ENCODE measurements at regions not wholly inside any gene's neighbourhood (a gene's known extent, or its start where the extent isn't known, plus 50 kb on each side); places are given as distances from the start of the nearest gene placed in this dataset.

DNA sequence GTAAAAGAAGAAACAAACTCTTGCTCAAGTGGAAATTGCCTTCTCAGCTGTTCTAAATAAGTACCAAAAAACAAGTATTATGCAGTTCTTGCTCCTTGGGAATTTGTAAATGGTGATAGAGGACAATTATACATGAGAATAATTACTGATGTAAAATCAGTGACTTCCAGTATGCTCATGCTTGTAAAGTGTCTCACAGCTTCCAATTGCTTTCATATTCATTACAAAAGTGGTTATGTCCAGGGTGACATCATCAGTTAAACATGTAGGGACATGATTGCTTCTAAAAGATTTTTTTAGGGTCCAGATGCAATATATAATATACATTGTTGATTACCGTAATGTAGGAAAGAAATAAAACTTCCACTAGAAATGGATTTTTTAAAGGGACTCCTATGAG is 122.8 kb upstream of the B3GAT2 start:
- no peak overlapping the region for H3K4me3 ChIP-seq (ENCODE audit: low read length)
- no peak overlapping the region for H3K4me2 ChIP-seq (ENCODE audit: low read length)
- POLR2A ChIA-PET (ENCODE audit: unreplicated experiment), result no interaction called here
- CTCF ChIA-PET, result no interaction called here
- TF ChIP-seq, protein P1, sequence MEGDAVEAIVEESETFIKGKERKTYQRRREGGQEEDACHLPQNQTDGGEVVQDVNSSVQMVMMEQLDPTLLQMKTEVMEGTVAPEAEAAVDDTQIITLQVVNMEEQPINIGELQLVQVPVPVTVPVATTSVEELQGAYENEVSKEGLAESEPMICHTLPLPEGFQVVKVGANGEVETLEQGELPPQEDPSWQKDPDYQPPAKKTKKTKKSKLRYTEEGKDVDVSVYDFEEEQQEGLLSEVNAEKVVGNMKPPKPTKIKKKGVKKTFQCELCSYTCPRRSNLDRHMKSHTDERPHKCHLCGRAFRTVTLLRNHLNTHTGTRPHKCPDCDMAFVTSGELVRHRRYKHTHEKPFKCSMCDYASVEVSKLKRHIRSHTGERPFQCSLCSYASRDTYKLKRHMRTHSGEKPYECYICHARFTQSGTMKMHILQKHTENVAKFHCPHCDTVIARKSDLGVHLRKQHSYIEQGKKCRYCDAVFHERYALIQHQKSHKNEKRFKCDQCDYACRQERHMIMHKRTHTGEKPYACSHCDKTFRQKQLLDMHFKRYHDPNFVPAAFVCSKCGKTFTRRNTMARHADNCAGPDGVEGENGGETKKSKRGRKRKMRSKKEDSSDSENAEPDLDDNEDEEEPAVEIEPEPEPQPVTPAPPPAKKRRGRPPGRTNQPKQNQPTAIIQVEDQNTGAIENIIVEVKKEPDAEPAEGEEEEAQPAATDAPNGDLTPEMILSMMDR (conservative IDR thresholded peaks at IDR 0.05; ENCODE audit: low read depth, low read length), result no peak
- TF ChIP-seq EZH2 (IDR thresholded peaks at IDR 0.05; ENCODE audit: low read length, unreplicated experiment) (no peak), EZH2phosphoT487 (IDR thresholded peaks at IDR 0.05; ENCODE audit: borderline replicate concordance, low read length) (no peak)
- intact Hi-C loops (cut with micrococcal nuclease), result no loop called here
- no peak overlapping the region for H3K9ac ChIP-seq (ENCODE audit: low read length)
- no peaks in the 10 kb centered on the region for H3K9me2 ChIP-seq (replicated peaks; ENCODE audit: low read length)
- no peaks in the 10 kb centered on the region for H3F3A ChIP-seq (ENCODE audit: low read length, unreplicated experiment)
- ATAC-seq (no peak), DNase-seq (no peak)
- no peak overlapping the region for H3K27ac ChIP-seq (ENCODE audit: low read length)
- H3K36me3 ChIP-seq (ENCODE audit: low read depth, low read length), result no peaks in the 10 kb centered on the region
- no peaks in the 10 kb centered on the region for H4K20me1 ChIP-seq (ENCODE audit: low read length)
- BruUV-seq (replicated peaks), result no TSS peak
- no peak overlapping the region for H2AFZ ChIP-seq (ENCODE audit: low read length)
- H3K9me3 ChIP-seq (ENCODE audit: low read length), result no peaks in the 10 kb centered on the region
- no peaks in the 10 kb centered on the region for H3K79me2 ChIP-seq (ENCODE audit: low read length)
- H3K27me3 ChIP-seq (ENCODE audit: low read length), result no peaks in the 10 kb centered on the region
- no peaks in the 10 kb centered on the region for H3K4me1 ChIP-seq (ENCODE audit: insufficient read depth, low read length)

- H3K27ac ChIP-seq (ENCODE audit: low read length), result no peak overlapping the region
- no peaks in the 10 kb centered on the region for H4K20me1 ChIP-seq (ENCODE audit: low read length)
- no peak overlapping the region for H3K9ac ChIP-seq (ENCODE audit: low read length)
- no peaks in the 10 kb centered on the region for H3K36me3 ChIP-seq (ENCODE audit: low read depth, low read length)
- DNase-seq (no peak), ATAC-seq (no peak)
- no peaks in the 10 kb centered on the region for H3K79me2 ChIP-seq (ENCODE audit: low read length)
- TF ChIP-seq EZH2phosphoT487 (IDR thresholded peaks at IDR 0.05; ENCODE audit: borderline replicate concordance, low read length) (no peak), EZH2 (IDR thresholded peaks at IDR 0.05; ENCODE audit: low read length, unreplicated experiment) (no peak)
- TF ChIP-seq, protein P1 (conservative IDR thresholded peaks at IDR 0.05; ENCODE audit: low read depth, low read length), result no peak
- intact Hi-C loops (cut with micrococcal nuclease), result no loop called here
- H3F3A ChIP-seq (ENCODE audit: low read length, unreplicated experiment), result no peaks in the 10 kb centered on the region
- CTCF ChIA-PET, result no interaction called here
- BruUV-seq (replicated peaks), result no TSS peak
- H2AFZ ChIP-seq (ENCODE audit: low read length), result no peak overlapping the region
- POLR2A ChIA-PET (ENCODE audit: unreplicated experiment), result no interaction called here
- no peaks in the 10 kb centered on the region for H3K4me1 ChIP-seq (ENCODE audit: insufficient read depth, low read length)
- H3K4me3 ChIP-seq (ENCODE audit: low read length), result no peak overlapping the region
- no peaks in the 10 kb centered on the region for H3K9me2 ChIP-seq (replicated peaks; ENCODE audit: low read length)
- no peak overlapping the region for H3K4me2 ChIP-seq (ENCODE audit: low read length)
- no peaks in the 10 kb centered on the region for H3K9me3 ChIP-seq (ENCODE audit: low read length)
- H3K27me3 ChIP-seq (ENCODE audit: low read length), result no peaks in the 10 kb centered on the region
These were observed 123.3 kb upstream of the B3GAT2 start for GRCh38 chr6:71080133-71080532.

DNA sequence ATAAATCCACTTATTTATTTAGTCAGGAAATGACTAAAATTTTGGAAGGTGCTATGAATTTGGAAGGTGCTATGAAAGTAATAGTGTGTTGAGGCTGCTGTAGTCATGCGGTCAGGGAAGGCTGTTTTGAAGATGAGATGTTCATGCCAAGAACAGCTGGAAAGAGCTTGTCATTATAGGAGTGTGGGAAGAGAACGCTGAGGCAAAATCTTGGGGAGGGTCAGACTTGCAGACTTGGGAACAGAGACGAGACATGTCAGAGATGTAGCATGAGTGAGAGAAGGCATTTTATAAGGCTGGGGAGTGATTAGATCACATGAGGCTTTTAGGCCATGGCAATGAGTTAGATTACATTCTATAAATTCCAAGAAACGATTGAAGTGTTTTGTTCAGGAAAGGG is 124.0 kb upstream of the B3GAT2 start:
- no peaks in the 10 kb centered on the region for H3K9me3 ChIP-seq (ENCODE audit: low read length)
- no peak overlapping the region for H3K9ac ChIP-seq (ENCODE audit: low read length)
- TF ChIP-seq, protein P1 (conservative IDR thresholded peaks at IDR 0.05; ENCODE audit: low read depth, low read length), result no peak
- TF ChIP-seq EZH2 (IDR thresholded peaks at IDR 0.05; ENCODE audit: low read length, unreplicated experiment), result no peak
- TF ChIP-seq EZH2phosphoT487 (IDR thresholded peaks at IDR 0.05; ENCODE audit: borderline replicate concordance, low read length), result no peak
- no peaks in the 10 kb centered on the region for H3K79me2 ChIP-seq (ENCODE audit: low read length)
- no peak overlapping the region for H3K4me3 ChIP-seq (ENCODE audit: low read length)
- ATAC-seq (no peak), DNase-seq (no peak)
- no peaks in the 10 kb centered on the region for H3K9me2 ChIP-seq (replicated peaks; ENCODE audit: low read length)
- intact Hi-C loops (cut with micrococcal nuclease), result no loop called here
- H3F3A ChIP-seq (ENCODE audit: low read length, unreplicated experiment), result no peaks in the 10 kb centered on the region
- ChIA-PET CTCF (no interaction called here), POLR2A (ENCODE audit: unreplicated experiment) (no interaction called here)
- no peaks in the 10 kb centered on the region for H3K36me3 ChIP-seq (ENCODE audit: low read depth, low read length)
- no peak overlapping the region for H2AFZ ChIP-seq (ENCODE audit: low read length)
- no TSS peak for BruUV-seq (replicated peaks)
- H3K27ac ChIP-seq (ENCODE audit: low read length), result no peak overlapping the region
- no peaks in the 10 kb centered on the region for H4K20me1 ChIP-seq (ENCODE audit: low read length)
- no peak overlapping the region for H3K4me2 ChIP-seq (ENCODE audit: low read length)
- no peaks in the 10 kb centered on the region for H3K4me1 ChIP-seq (ENCODE audit: insufficient read depth, low read length)
- no peaks in the 10 kb centered on the region for H3K27me3 ChIP-seq (ENCODE audit: low read length)
